ACC112 (cell line): ENCODE measurements at regions not wholly inside any gene's neighbourhood (a gene's known extent, or its start where the extent isn't known, plus 50 kb on each side); places are given as distances from the start of the nearest gene placed in this dataset.

Source experiments
- H2AFZ ChIP-seq: fragments of 200-600 bp; sonication (generic); one replicate; pipeline ENCODE4 v1.6.0; 2017; ENCODE audit warnings: antibody characterized with exemption, low read length; ENCODE audit not compliant: unreplicated experiment
- H3K27ac ChIP-seq: fragments of 200-600 bp; sonication (generic); 2 replicates; pipeline ENCODE4 v1.5.1; 2014; ENCODE audit warnings: low read depth, mild to moderate bottlenecking, antibody characterized with exemption, low read length, moderate library complexity
- H3K27me3 ChIP-seq: fragments of 200-600 bp; sonication (generic); 2 replicates; pipeline ENCODE4 v1.6.1; 2014; ENCODE audit warnings: mild to moderate bottlenecking, antibody characterized with exemption, low read length, moderate library complexity, mixed read lengths; ENCODE audit not compliant: insufficient read depth
- H3K36me3 ChIP-seq: fragments of 200-600 bp; sonication (generic); 2 replicates; pipeline ENCODE4 v1.6.1; 2016; ENCODE audit warnings: mild to moderate bottlenecking, antibody characterized with exemption, low read length, moderate library complexity, mixed read lengths; ENCODE audit not compliant: insufficient read depth
- H3K4me1 ChIP-seq: fragments of 200-600 bp; sonication (generic); one replicate; pipeline ENCODE4 v1.6.1; 2016; ENCODE audit warnings: low read length, mixed read lengths; ENCODE audit not compliant: insufficient read depth, unreplicated experiment, control insufficient read depth
- H3K4me3 ChIP-seq: fragments of 200-600 bp; sonication (generic); 2 replicates; pipeline ENCODE4 v1.5.1; 2014; ENCODE audit warnings: mild to moderate bottlenecking, low read depth, low read length
- H3K79me2 ChIP-seq: fragments of 200-600 bp; sonication (generic); one replicate; pipeline ENCODE4 v1.6.0; 2016; ENCODE audit warnings: low read length; ENCODE audit not compliant: control insufficient read depth, unreplicated experiment, insufficient read depth

DNA sequence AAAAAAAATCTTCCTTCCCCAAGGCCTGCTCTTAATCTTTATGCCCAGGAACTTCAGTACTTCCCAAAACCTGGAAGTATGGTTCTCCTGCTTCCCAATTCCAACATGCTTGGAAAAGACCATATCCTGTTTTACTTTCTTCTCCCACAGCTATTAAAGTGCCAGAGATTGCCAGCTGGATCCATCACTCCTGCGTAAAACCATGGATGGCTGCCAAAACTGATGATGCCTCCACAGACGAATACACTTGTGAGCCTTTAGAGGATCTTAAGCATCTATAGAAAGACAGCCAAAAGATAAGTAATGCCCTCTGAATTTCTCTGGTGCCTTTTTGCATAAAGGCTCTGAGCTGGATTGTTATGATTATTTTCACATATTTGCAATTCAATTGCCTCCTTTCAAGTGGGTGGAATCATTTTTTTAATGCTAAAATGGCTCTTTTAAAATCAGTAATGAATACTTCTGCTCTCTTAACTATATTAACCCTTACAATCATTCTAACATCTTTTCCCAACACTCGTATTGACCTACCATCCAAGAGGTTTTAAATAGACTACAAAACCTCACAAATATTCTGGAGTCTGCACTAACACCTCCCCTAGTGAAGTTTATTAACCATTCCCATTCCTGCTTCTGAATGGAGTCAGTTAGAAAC, 1807.8 kb downstream of the BRINP3 start:
- Histone ChIP-seq H3K79me2 (no peaks in the 10 kb centered on the region), H3K4me3 (no peak overlapping the region), H3K27ac (no peak overlapping the region), H3K27me3 (no peaks in the 10 kb centered on the region), H3K36me3 (no peaks in the 10 kb centered on the region), H2AFZ (no peak overlapping the region), H3K4me1 (peaks cover 5% of the 10 kb centered on the region)

DNA sequence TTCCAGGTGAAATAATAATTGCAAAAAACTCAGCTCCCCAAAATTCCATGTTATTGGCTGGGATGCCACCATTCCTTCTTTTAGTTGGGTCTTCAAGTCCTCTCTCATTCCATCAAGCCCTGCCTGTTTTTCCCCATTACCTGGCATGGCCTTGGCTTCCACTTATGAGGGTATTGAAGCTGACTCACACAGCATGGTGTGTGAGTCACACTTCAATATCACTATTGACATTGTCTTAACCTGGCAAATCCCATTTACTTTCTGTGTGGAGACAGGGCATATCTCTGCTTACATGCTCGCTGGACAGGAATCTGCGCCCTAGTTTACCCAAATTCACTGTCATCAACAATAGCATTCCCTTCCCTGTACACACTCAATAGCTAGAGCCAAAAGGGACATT, 1806.8 kb downstream of the BRINP3 start:
- Histone ChIP-seq H3K79me2 (no peaks in the 10 kb centered on the region), H3K36me3 (no peaks in the 10 kb centered on the region), H2AFZ (no peak overlapping the region), H3K4me1 (peaks cover 5% of the 10 kb centered on the region), H3K4me3 (no peak overlapping the region), H3K27me3 (no peaks in the 10 kb centered on the region), H3K27ac (no peak overlapping the region)

DNA sequence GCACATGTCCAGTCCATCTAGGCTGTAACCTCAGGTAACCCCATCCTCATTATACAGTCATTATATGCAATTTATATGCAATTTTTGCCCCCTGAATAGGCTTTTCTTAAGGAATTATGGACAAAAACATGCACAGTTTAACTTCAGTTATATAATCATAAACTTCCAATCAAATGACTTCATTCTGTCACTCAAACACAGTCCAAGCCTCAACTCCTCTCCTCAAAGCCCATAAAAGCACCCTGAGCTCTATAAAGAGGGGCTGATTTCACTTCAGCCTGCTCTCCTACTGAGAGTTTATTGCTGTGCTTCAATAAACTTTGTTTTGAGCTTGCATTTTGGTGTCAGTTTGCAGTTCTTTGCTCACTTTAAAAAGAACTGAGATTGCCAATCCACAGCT, 1805.5 kb downstream of the BRINP3 start:
- Histone ChIP-seq H3K79me2 (no peaks in the 10 kb centered on the region), H3K27me3 (no peaks in the 10 kb centered on the region), H3K27ac (no peak overlapping the region), H3K4me1 (peaks cover 5% of the 10 kb centered on the region), H3K36me3 (no peaks in the 10 kb centered on the region), H2AFZ (no peak overlapping the region), H3K4me3 (no peak overlapping the region)

DNA sequence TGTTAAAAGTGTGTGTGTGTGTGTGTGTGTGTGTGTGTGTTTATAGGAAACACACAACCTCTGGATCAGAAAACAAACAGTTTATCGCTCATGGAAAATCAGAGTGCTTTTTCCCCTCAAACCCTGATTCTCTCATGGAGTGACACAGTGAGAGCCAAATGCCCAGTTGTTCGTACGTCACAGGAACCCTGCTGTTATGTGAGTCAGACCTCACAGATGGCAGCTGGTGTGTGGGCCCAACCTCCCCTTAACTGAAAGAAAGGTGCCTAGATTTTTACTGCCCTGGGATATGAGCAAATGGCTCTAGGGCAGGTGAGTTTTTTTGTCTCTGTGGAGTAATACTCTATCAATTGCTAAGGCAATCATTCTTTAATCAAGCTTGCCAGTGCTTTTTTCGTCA, 1788.1 kb downstream of the BRINP3 start:
- H3K79me2 ChIP-seq: no peaks in the 10 kb centered on the region
- H3K4me3 ChIP-seq: no peak overlapping the region
- no peak overlapping the region for H2AFZ ChIP-seq
- no peaks in the 10 kb centered on the region for H3K4me1 ChIP-seq
- H3K27ac ChIP-seq: no peak overlapping the region
- H3K27me3 ChIP-seq: no peaks in the 10 kb centered on the region
- no peaks in the 10 kb centered on the region for H3K36me3 ChIP-seq

DNA sequence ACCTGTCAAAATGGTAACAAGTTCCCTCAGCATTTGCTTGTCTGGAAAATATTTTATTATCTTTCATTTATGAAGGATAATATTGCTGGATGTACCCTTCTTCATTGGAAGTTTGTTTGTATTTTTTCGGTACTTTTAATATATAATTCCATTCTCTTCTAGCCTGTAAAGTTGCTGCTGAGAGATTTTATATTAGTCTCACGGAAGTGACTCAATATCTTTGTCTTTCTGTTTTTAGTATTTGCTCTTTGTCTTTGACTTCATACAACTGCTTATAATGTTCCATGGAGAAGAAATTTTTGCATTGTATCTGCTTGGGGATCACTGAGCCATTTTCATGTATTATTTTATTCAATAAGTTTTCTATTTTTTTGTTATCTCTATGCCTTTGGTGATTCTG, 1777.5 kb downstream of the BRINP3 start:
- Histone ChIP-seq H3K4me3 (no peak overlapping the region), H3K79me2 (no peaks in the 10 kb centered on the region), H3K27me3 (no peaks in the 10 kb centered on the region), H3K4me1 (no peaks in the 10 kb centered on the region), H3K36me3 (no peaks in the 10 kb centered on the region), H2AFZ (no peak overlapping the region), H3K27ac (no peak overlapping the region)

- H3K4me1 ChIP-seq: peaks cover 6% of the 10 kb centered on the region
- H3K79me2 ChIP-seq: no peaks in the 10 kb centered on the region
- no peak overlapping the region for H3K4me3 ChIP-seq
- H3K27ac ChIP-seq: no peak overlapping the region
- H3K27me3 ChIP-seq: no peaks in the 10 kb centered on the region
- no peak overlapping the region for H2AFZ ChIP-seq
- H3K36me3 ChIP-seq: no peaks in the 10 kb centered on the region
Measured at GRCh38 chr1:188706742-188707141, 1770.9 kb downstream of the BRINP3 start.

DNA sequence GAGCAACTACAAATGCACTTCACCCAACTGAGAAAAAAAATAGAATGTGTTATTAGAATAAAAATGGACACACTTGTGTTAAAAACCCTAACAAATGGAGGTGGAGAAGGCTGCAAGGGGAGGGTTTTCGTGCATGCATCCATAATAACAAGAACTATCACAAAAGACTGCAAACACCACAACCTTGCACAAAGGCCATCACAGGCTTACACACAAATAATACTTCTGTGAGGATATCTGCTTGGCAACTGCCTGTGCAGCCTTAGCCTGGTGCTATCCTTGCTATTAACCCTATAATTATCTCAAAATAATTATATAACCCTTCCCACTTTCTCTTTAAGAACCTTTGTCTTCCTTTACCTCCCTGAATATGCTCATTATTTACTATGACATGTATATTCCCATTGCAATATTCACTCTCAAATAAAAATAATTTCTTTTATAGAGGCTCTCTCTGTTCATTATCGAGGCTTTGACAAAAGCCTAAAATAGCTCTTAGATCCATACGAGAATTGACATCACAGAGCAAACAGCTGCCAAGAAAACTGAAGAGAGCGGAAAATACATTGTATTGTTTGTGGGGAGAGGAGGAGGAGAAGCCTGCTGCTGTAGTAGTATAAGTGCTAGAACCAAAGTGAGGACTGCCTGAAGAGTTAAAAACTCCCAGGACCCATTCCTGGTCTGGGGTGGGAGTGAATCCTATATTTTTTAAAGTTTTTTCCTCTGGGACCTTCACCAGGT, 1768.7 kb downstream of the BRINP3 start:
- no peaks in the 10 kb centered on the region for H3K27me3 ChIP-seq

DNA sequence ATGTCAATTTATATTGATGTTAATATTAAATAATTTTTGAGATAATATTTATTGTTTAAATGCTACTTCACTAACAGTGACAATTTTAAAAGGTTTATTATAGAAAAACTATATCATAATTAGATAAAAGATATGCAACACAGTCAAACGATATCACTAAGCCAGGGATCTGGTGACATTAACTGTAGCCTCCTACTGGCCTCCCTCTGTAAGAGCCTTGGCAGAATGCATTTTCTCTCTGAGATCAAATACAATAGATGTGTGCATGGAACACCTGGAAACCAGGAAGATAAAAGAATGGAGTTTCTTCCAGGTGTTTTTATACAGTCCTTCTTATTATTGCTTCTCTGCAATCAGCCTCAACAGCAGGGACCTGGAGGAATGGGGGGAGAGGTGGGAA, 1762.1 kb downstream of the BRINP3 start:
- Histone ChIP-seq H3K27me3 (peaks cover 5% of the 10 kb centered on the region), H3K4me3 (no peak overlapping the region), H3K27ac (no peak overlapping the region), H3K36me3 (no peaks in the 10 kb centered on the region), H2AFZ (no peak overlapping the region), H3K4me1 (no peaks in the 10 kb centered on the region), H3K79me2 (no peaks in the 10 kb centered on the region)

More for the DNA sequence above, 1768.7 kb downstream of the BRINP3 start:
- H3K4me1 ChIP-seq: peaks cover 6% of the 10 kb centered on the region
- no peaks in the 10 kb centered on the region for H3K36me3 ChIP-seq
- no peak overlapping the region for H3K27ac ChIP-seq
- H3K79me2 ChIP-seq: no peaks in the 10 kb centered on the region
- H2AFZ ChIP-seq: no peak overlapping the region
- H3K4me3 ChIP-seq: no peak overlapping the region

DNA sequence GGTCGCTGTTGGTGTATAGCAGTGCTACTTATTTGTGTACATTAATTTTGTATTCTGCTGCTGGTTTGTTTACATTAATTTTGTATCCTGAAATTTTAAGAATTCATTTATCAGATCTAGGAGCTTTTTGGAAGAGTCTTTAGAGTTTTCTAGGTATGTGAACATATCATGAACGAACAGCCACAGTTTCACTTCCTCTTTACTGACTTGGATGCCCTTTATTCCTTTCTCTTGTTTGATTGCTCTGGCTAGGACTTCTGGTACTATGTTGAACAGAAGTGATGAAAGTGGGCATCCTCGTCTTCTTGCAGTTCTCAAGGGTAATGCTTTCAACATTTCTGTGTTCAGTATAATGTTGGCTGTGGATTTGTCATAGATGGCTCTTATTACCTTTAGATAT, 1757.9 kb downstream of the BRINP3 start:
- Histone ChIP-seq H3K27me3 (peaks cover 5% of the 10 kb centered on the region), H3K4me3 (peak overlapping the region; percentile 48), H3K79me2 (no peaks in the 10 kb centered on the region), H3K4me1 (no peaks in the 10 kb centered on the region), H3K27ac (no peak overlapping the region), H2AFZ (no peak overlapping the region), H3K36me3 (no peaks in the 10 kb centered on the region)

- H3K27ac ChIP-seq: no peak overlapping the region
- no peaks in the 10 kb centered on the region for H3K4me1 ChIP-seq
- H3K79me2 ChIP-seq: no peaks in the 10 kb centered on the region
- no peaks in the 10 kb centered on the region for H3K36me3 ChIP-seq
- no peak overlapping the region for H2AFZ ChIP-seq
- peaks cover 5% of the 10 kb centered on the region for H3K27me3 ChIP-seq
- H3K4me3 ChIP-seq: no peak overlapping the region
Measured at GRCh38 chr1:188723332-188724020, 1754.2 kb downstream of the BRINP3 start.

DNA sequence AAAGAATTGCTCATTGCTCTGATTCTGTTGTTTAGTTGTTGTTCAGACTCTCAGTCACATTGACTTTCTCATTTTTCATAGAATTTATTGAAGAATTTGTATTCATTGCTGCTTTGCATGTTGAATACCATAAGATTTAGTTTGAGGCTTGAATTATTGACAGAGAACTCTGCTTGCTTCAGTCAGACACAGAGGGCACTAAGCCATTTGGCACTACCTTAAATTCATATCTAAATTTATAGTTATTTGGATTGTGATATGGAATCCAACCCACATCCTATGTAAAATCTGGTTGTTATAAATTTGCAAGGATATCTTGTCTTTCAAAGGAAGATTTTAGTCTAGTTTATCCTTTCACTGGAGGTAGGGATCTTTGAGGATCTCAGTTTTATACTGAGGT, 1748.6 kb downstream of the BRINP3 start:
- H3K79me2 ChIP-seq: no peaks in the 10 kb centered on the region
- H3K27ac ChIP-seq: no peak overlapping the region
- H2AFZ ChIP-seq: no peak overlapping the region
- H3K4me1 ChIP-seq: no peaks in the 10 kb centered on the region
- H3K36me3 ChIP-seq: no peaks in the 10 kb centered on the region
- no peaks in the 10 kb centered on the region for H3K27me3 ChIP-seq
- no peak overlapping the region for H3K4me3 ChIP-seq
